Gastroesophageal sphincter (tissue), 3 donors: ENCODE measurements at regions not wholly inside any gene's neighbourhood (a gene's known extent, or its start where the extent isn't known, plus 50 kb on each side); places are given as distances from the start of the nearest gene placed in this dataset.

Source experiments
- CTCF ChIP-seq, 4 experiments: fragments of 200-600 bp in 2 of 4; fragments of 450-650 bp in 2 of 4; sonication (generic) in 1 of 4; IDR thresholded peaks; one replicate each; pipeline ENCODE4 v1.5.1; 2017 to 2019; ENCODE audit warnings: antibody characterized with exemption in 4 of 4, mild to moderate bottlenecking in 2 of 4, moderate library complexity in 2 of 4
- EP300 ChIP-seq: sonication (generic); formaldehyde crosslinking; IDR thresholded peaks from one replicate; pipeline ENCODE4 v1.6.1; 2017; ENCODE audit warnings: antibody characterized with exemption, mild to moderate bottlenecking
- POLR2A ChIP-seq, 2 donors: fragments of 450-650 bp; IDR thresholded peaks; one replicate each; pipeline ENCODE4 v1.6.1; 2017; ENCODE audit warnings: antibody characterized with exemption in 2 of 2, mild to moderate bottlenecking in 2 of 2, moderate library complexity in 1 of 2

GRCh38 chr12:76158518-76159321 lies 74.2 kb upstream of the NAP1L1 start:
- TF ChIP-seq CTCF (IDR thresholded peaks at IDR 0.05) (peak; percentile 8 to 47 (median 32)), POLR2A (IDR thresholded peaks at IDR 0.05) (no peak), EP300 (no peak)
